Psoas muscle (tissue), 7 donors: ENCODE measurements at regions not wholly inside any gene's neighbourhood (a gene's known extent, or its start where the extent isn't known, plus 50 kb on each side); places are given as distances from the start of the nearest gene placed in this dataset.
"Not testable (repeated sequence)": the region's sequence is repeated elsewhere in the genome, so short reads cannot be mapped to it uniquely, and the experiment has no call there.

Experiments
- ATAC-seq, 4 donors: fragments of 200-7000 bp; cut with Tn5 transposase; one replicate each; pipeline ENCODE4 v1.9.1; 2020; ENCODE audit warnings: moderate library complexity in 3 of 4, mild to moderate bottlenecking in 2 of 4
- DNase-seq, 2 donors: peaks; one replicate each; pipeline ENCODE4 v3.0.0-alpha.2; 2020
- H3K27ac ChIP-seq: fragments of 200-600 bp; one replicate; pipeline ENCODE4 v1.8.0; 2022
- H3K27me3 ChIP-seq, 3 donors: fragments of 200-600 bp in 1 of 3; one replicate each; pipeline versions ENCODE4 v1.6.1 to v1.8.0; 2013 to 2022; ENCODE audit warnings: low read length in 2 of 3, mild to moderate bottlenecking in 2 of 3, moderate library complexity in 1 of 3; ENCODE audit not compliant: insufficient read depth in 3 of 3
- H3K36me3 ChIP-seq, 2 donors: fragments of 200-600 bp in 1 of 2; one replicate each; pipeline versions ENCODE4 v1.6.1 to v1.8.0; 2013 to 2022; ENCODE audit warnings: low read depth in 1 of 2, mild to moderate bottlenecking in 1 of 2, moderate library complexity in 1 of 2; ENCODE audit not compliant: insufficient read depth in 1 of 2
- H3K4me1 ChIP-seq: fragments of 200-600 bp; one replicate; pipeline ENCODE4 v1.8.0; 2022
- H3K4me3 ChIP-seq: fragments of 200-600 bp; one replicate; pipeline ENCODE4 v1.8.0; 2022; ENCODE audit warnings: mild to moderate bottlenecking
- H3K9me3 ChIP-seq: fragments of 200-600 bp; one replicate; pipeline ENCODE4 v1.8.0; 2022
- CTCF ChIP-seq: fragments of 200-600 bp; IDR thresholded peaks from one replicate; pipeline ENCODE4 v1.8.0; 2022; ENCODE audit warnings: antibody characterized with exemption
- WGBS, 3 donors: extraction: QIAGEN DNeasy Blood & Tissue Kit; methylation state at CpG; one replicate each; pipeline versions ENCODE4 v1.1.6 to v1.1.7; 2013; 5-methylcytosine and 5-hydroxymethylcytosine counted together
- intact Hi-C, 2 donors: fragments of 100-400 bp; cut with DNase I; formaldehyde crosslinking; loops; one replicate each; pipeline versions ENCODE4 v1.11.0 to v1.14.2; 2022
- donor health status: healthy with polysubstance abuse.
- donor health status: DM: no; HTN: no; CAD: no; lungs with moderate emphysema.
- donor health status: Bipolar disorder and iron deficiency.
- donor health status: healthy.
- donor health status: DM: yes; HTN: yes; CAD: no.
- donor health status: DM: no; HTN: no; CAD: no.
- donor health status: DM: yes; HTN: yes; CAD: no.

GRCh38 chr7:123271856-123272255, 72.1 kb upstream of the SLC13A1 start:
- Histone ChIP-seq H3K27me3 (no peaks in the 10 kb centered on the region), H3K27ac (no peak overlapping the region), H3K36me3 (no peaks in the 10 kb centered on the region), H3K4me1 (no peaks in the 10 kb centered on the region), H3K4me3 (no peak overlapping the region), H3K9me3 (no peaks in the 10 kb centered on the region)
- intact Hi-C loops = no loop called here
- no peak for ATAC-seq
- DNase-seq = no peak
- 88 to 91% (median 91%) methylated on average over 2 of the region's 2 CpGs for WGBS, 3 donors
- no peak for TF ChIP-seq CTCF

- TF ChIP-seq CTCF = no peak
- DNase-seq (no peak), ATAC-seq (no peak)
- Histone ChIP-seq H3K4me1 (no peaks in the 10 kb centered on the region), H3K36me3 (no peaks in the 10 kb centered on the region), H3K4me3 (no peak overlapping the region), H3K27ac (no peak overlapping the region), H3K27me3 (no peaks in the 10 kb centered on the region), H3K9me3 (no peaks in the 10 kb centered on the region)
- intact Hi-C loops = no loop called here
- WGBS, 3 donors = 53 to 55% (median 54%) methylated on average over 3 of the region's 3 CpGs
Observed at GRCh38 chr7:123271231-123271630, 71.5 kb upstream of the SLC13A1 start.

- WGBS, 3 donors = 67 to 83% (median 67%) methylated on average over 1 of the region's 1 CpG
Observed at GRCh38 chr7:123270570-123270969, 70.8 kb upstream of the SLC13A1 start.

GRCh38 chr7:123265853-123266252, 66.1 kb upstream of the SLC13A1 start:
- 73 to 91% (median 89%) methylated on average over 1 of the region's 1 CpG for WGBS, 3 donors
- no peak overlapping the region for H3K4me3 ChIP-seq
- H3K4me1 ChIP-seq = no peaks in the 10 kb centered on the region
- H3K9me3 ChIP-seq = no peaks in the 10 kb centered on the region
- no peaks in the 10 kb centered on the region for H3K36me3 ChIP-seq
- ATAC-seq (no peak), DNase-seq (no peak)
- intact Hi-C loops = no loop called here
- H3K27me3 ChIP-seq = no peaks in the 10 kb centered on the region
- TF ChIP-seq CTCF = no peak
- no peak overlapping the region for H3K27ac ChIP-seq

More at GRCh38 chr7:123270570-123270969, 70.8 kb upstream of the SLC13A1 start:
- H3K27me3 ChIP-seq = no peaks in the 10 kb centered on the region
- no peak overlapping the region for H3K27ac ChIP-seq
- H3K4me1 ChIP-seq = no peaks in the 10 kb centered on the region
- intact Hi-C loops = no loop called here
- TF ChIP-seq CTCF = no peak
- no peak overlapping the region for H3K4me3 ChIP-seq
- DNase-seq = no peak
- no peak for ATAC-seq
- H3K9me3 ChIP-seq = no peaks in the 10 kb centered on the region
- H3K36me3 ChIP-seq = no peaks in the 10 kb centered on the region

- ATAC-seq, H3K27me3 ChIP-seq, intact Hi-C loops, H3K4me1 ChIP-seq, H3K36me3 ChIP-seq, H3K27ac ChIP-seq, H3K9me3 ChIP-seq, DNase-seq, H3K4me3 ChIP-seq: not testable (repeated sequence)
- WGBS, 3 donors = 68 to 74% (median 72%) methylated on average over 1 of the region's 1 CpG
Observed at GRCh38 chr7:123264820-123265219, 65.1 kb upstream of the SLC13A1 start.
